ENCODE measurements at regions not wholly inside any gene's neighbourhood (a gene's known extent, or its start where the extent isn't known, plus 50 kb on each side); places are given as distances from the start of the nearest gene placed in this dataset.

GRCh38 chr7:131173145-131173890 is 154.4 kb upstream of the MKLN1 start:
- no peak for TF ChIP-seq CTCF (IDR thresholded peaks at IDR 0.05; ENCODE audit: control extremely low read depth, extremely low read depth)
- no peak for ATAC-seq (ENCODE audit: insufficient read depth, low FRiP score)
- no peaks in the 10 kb centered on the region for H3K36me3 ChIP-seq (ENCODE audit: control insufficient read depth in 4 of 4, insufficient read depth in 4 of 4, low read length in 4 of 4)
- no peaks in the 10 kb centered on the region for H3K4me1 ChIP-seq (ENCODE audit: control insufficient read depth in 5 of 5, insufficient read depth in 5 of 5, low read length in 5 of 5)
- no peak overlapping the region for H3K4me3 ChIP-seq
- no peaks in the 10 kb centered on the region for H3K9me3 ChIP-seq (ENCODE audit: control insufficient read depth in 4 of 4, insufficient read depth in 3 of 4, low read length in 3 of 4)
- WGBS, 2 donors: 85 to 86% methylated on average over 11 of the region's 11 CpGs
- no peak for DNase-seq
- H3K27me3 ChIP-seq (ENCODE audit: control insufficient read depth in 3 of 3, insufficient read depth in 3 of 3, low read length in 2 of 3): no peaks in the 10 kb centered on the region
- H3K9ac ChIP-seq (ENCODE audit: insufficient read depth in 1 of 2, low read length in 2 of 2): no peak overlapping the region
- no peak overlapping the region for H3K27ac ChIP-seq (ENCODE audit: low read depth in 1 of 2, low read length in 1 of 2)

- TF ChIP-seq CTCF (IDR thresholded peaks at IDR 0.05; ENCODE audit: control extremely low read depth, extremely low read depth): no peak
- H3K27ac ChIP-seq (ENCODE audit: low read depth in 1 of 2, low read length in 1 of 2): no peak overlapping the region
- H3K4me3 ChIP-seq: no peak overlapping the region
- no peaks in the 10 kb centered on the region for H3K9me3 ChIP-seq (ENCODE audit: control insufficient read depth in 4 of 4, insufficient read depth in 3 of 4, low read length in 3 of 4)
- no peaks in the 10 kb centered on the region for H3K4me1 ChIP-seq (ENCODE audit: control insufficient read depth in 5 of 5, insufficient read depth in 5 of 5, low read length in 5 of 5)
- H3K9ac ChIP-seq (ENCODE audit: insufficient read depth in 1 of 2, low read length in 2 of 2): no peak overlapping the region
- no peak for ATAC-seq (ENCODE audit: insufficient read depth, low FRiP score)
- no peaks in the 10 kb centered on the region for H3K27me3 ChIP-seq (ENCODE audit: control insufficient read depth in 3 of 3, insufficient read depth in 3 of 3, low read length in 2 of 3)
- no peaks in the 10 kb centered on the region for H3K36me3 ChIP-seq (ENCODE audit: control insufficient read depth in 4 of 4, insufficient read depth in 4 of 4, low read length in 4 of 4)
- 87 to 90% methylated on average over 5 of the region's 5 CpGs for WGBS, 2 donors
- no peak for DNase-seq
These were observed 153.3 kb upstream of the MKLN1 start for GRCh38 chr7:131174391-131174790.

GRCh38 chr7:131174855-131175254 is 152.8 kb upstream of the MKLN1 start:
- Histone ChIP-seq H3K36me3 (ENCODE audit: control insufficient read depth in 4 of 4, insufficient read depth in 4 of 4, low read length in 4 of 4) (no peaks in the 10 kb centered on the region), H3K4me3 (no peak overlapping the region), H3K9me3 (ENCODE audit: control insufficient read depth in 4 of 4, insufficient read depth in 3 of 4, low read length in 3 of 4) (no peaks in the 10 kb centered on the region), H3K27me3 (ENCODE audit: control insufficient read depth in 3 of 3, insufficient read depth in 3 of 3, low read length in 2 of 3) (no peaks in the 10 kb centered on the region), H3K27ac (ENCODE audit: low read depth in 1 of 2, low read length in 1 of 2) (no peak overlapping the region), H3K9ac (ENCODE audit: insufficient read depth in 1 of 2, low read length in 2 of 2) (no peak overlapping the region), H3K4me1 (ENCODE audit: control insufficient read depth in 5 of 5, insufficient read depth in 5 of 5, low read length in 5 of 5) (no peaks in the 10 kb centered on the region)
- DNase-seq: no peak
- no peak for ATAC-seq (ENCODE audit: insufficient read depth, low FRiP score)
- TF ChIP-seq CTCF (IDR thresholded peaks at IDR 0.05; ENCODE audit: control extremely low read depth, extremely low read depth): no peak
